ENCODE measurements at regions not wholly inside any gene's neighbourhood (a gene's known extent, or its start where the extent isn't known, plus 50 kb on each side); places are given as distances from the start of the nearest gene placed in this dataset.

DNA sequence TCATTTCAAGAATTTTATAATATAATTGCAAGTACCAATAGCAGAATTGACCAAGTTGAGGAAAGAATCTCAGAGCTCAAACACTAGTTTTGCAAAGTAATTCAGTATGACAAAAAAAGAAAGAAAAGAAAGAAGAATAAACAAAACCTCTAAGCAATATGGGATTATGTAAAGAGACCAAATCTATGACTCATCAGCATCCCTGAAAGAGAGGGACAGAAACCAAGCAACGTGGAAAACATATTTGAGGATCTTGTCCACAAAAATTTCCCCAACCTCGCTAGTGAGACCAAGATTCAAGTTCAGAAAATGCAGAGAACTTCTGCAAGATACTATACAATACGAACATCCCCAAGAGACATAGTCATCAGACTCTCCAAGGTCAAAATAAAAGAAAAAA is 203.7 kb upstream of the DDI1 start:
- H3K36me3 ChIP-seq (ENCODE audit: control insufficient read depth in 4 of 4, insufficient read depth in 3 of 4, low read depth in 1 of 4, low read length in 3 of 4), result no peaks in the 10 kb centered on the region
- peaks cover 0 to 15% (median 8%) of the 10 kb centered on the region in 4 donors for H3K9me3 ChIP-seq (ENCODE audit: control insufficient read depth in 4 of 4, low read length in 3 of 4)
- no peak overlapping the region for H3K27ac ChIP-seq (ENCODE audit: low read depth in 1 of 2, low read length in 2 of 2)
- WGBS, result 73% methylated on average over 3 of the region's 3 CpGs
- no peak for TF ChIP-seq RXRA (IDR thresholded peaks at IDR 0.05)
- TF ChIP-seq RAD21 (IDR thresholded peaks at IDR 0.05), result no peak
- no peak for TF ChIP-seq NR2F2 (IDR thresholded peaks at IDR 0.05)
- TF ChIP-seq HNF4A (conservative IDR thresholded peaks at IDR 0.05), result no peak
- no peak for TF ChIP-seq FOXA2 (IDR thresholded peaks at IDR 0.05)
- no peak for TF ChIP-seq FOXA1 (IDR thresholded peaks at IDR 0.05)
- TF ChIP-seq, protein P1, sequence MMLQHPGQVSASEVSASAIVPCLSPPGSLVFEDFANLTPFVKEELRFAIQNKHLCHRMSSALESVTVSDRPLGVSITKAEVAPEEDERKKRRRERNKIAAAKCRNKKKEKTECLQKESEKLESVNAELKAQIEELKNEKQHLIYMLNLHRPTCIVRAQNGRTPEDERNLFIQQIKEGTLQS (IDR thresholded peaks at IDR 0.05), result no peak
- TF ChIP-seq TAF1 (conservative IDR thresholded peaks at IDR 0.05), result no peak
- no peak for TF ChIP-seq JUND (IDR thresholded peaks at IDR 0.05)
- TF ChIP-seq SP1 (IDR thresholded peaks at IDR 0.05), result no peak
- TF ChIP-seq EGR1 (IDR thresholded peaks at IDR 0.05; ENCODE audit: low read depth in 2 of 2), result no peak
- TF ChIP-seq, protein P2, sequence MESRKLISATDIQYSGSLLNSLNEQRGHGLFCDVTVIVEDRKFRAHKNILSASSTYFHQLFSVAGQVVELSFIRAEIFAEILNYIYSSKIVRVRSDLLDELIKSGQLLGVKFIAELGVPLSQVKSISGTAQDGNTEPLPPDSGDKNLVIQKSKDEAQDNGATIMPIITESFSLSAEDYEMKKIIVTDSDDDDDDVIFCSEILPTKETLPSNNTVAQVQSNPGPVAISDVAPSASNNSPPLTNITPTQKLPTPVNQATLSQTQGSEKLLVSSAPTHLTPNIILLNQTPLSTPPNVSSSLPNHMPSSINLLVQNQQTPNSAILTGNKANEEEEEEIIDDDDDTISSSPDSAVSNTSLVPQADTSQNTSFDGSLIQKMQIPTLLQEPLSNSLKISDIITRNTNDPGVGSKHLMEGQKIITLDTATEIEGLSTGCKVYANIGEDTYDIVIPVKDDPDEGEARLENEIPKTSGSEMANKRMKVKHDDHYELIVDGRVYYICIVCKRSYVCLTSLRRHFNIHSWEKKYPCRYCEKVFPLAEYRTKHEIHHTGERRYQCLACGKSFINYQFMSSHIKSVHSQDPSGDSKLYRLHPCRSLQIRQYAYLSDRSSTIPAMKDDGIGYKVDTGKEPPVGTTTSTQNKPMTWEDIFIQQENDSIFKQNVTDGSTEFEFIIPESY (IDR thresholded peaks at IDR 0.05), result no peak
- TF ChIP-seq, protein P3, sequence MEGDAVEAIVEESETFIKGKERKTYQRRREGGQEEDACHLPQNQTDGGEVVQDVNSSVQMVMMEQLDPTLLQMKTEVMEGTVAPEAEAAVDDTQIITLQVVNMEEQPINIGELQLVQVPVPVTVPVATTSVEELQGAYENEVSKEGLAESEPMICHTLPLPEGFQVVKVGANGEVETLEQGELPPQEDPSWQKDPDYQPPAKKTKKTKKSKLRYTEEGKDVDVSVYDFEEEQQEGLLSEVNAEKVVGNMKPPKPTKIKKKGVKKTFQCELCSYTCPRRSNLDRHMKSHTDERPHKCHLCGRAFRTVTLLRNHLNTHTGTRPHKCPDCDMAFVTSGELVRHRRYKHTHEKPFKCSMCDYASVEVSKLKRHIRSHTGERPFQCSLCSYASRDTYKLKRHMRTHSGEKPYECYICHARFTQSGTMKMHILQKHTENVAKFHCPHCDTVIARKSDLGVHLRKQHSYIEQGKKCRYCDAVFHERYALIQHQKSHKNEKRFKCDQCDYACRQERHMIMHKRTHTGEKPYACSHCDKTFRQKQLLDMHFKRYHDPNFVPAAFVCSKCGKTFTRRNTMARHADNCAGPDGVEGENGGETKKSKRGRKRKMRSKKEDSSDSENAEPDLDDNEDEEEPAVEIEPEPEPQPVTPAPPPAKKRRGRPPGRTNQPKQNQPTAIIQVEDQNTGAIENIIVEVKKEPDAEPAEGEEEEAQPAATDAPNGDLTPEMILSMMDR (IDR thresholded peaks at IDR 0.05; ENCODE audit: low read depth, low read length, missing input control), result no peak
- TF ChIP-seq, protein P4, sequence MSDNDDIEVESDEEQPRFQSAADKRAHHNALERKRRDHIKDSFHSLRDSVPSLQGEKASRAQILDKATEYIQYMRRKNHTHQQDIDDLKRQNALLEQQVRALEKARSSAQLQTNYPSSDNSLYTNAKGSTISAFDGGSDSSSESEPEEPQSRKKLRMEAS (IDR thresholded peaks at IDR 0.05), result no peak
- TF ChIP-seq, protein P5, sequence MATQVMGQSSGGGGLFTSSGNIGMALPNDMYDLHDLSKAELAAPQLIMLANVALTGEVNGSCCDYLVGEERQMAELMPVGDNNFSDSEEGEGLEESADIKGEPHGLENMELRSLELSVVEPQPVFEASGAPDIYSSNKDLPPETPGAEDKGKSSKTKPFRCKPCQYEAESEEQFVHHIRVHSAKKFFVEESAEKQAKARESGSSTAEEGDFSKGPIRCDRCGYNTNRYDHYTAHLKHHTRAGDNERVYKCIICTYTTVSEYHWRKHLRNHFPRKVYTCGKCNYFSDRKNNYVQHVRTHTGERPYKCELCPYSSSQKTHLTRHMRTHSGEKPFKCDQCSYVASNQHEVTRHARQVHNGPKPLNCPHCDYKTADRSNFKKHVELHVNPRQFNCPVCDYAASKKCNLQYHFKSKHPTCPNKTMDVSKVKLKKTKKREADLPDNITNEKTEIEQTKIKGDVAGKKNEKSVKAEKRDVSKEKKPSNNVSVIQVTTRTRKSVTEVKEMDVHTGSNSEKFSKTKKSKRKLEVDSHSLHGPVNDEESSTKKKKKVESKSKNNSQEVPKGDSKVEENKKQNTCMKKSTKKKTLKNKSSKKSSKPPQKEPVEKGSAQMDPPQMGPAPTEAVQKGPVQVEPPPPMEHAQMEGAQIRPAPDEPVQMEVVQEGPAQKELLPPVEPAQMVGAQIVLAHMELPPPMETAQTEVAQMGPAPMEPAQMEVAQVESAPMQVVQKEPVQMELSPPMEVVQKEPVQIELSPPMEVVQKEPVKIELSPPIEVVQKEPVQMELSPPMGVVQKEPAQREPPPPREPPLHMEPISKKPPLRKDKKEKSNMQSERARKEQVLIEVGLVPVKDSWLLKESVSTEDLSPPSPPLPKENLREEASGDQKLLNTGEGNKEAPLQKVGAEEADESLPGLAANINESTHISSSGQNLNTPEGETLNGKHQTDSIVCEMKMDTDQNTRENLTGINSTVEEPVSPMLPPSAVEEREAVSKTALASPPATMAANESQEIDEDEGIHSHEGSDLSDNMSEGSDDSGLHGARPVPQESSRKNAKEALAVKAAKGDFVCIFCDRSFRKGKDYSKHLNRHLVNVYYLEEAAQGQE (IDR thresholded peaks at IDR 0.05), result no peak
- no peak for TF ChIP-seq HNF4G (IDR thresholded peaks at IDR 0.05)
- no peak for TF ChIP-seq YY1 (IDR thresholded peaks at IDR 0.05)
- TF ChIP-seq GABPA (IDR thresholded peaks at IDR 0.05 in 1 of 2, conservative IDR thresholded peaks at IDR 0.05 in 1 of 2), result no peak
- H3K27me3 ChIP-seq (ENCODE audit: control insufficient read depth in 4 of 4, insufficient read depth in 4 of 4, low read length in 3 of 4), result no peaks in the 10 kb centered on the region
- no peaks in the 10 kb centered on the region for H3K4me1 ChIP-seq (ENCODE audit: control insufficient read depth in 4 of 4, insufficient read depth in 4 of 4, low read length in 3 of 4)
- no peak overlapping the region for H3K4me3 ChIP-seq (ENCODE audit: low read depth in 1 of 3, low read length in 3 of 3)
- no peak overlapping the region for H3K9ac ChIP-seq (ENCODE audit: low read depth in 1 of 2, low read length in 2 of 2)
- DNase-seq (ENCODE audit: low spot score), result no peak

Data from liver (tissue), 8 donors.